Right renal cortex interstitium (tissue), 3 donors: ENCODE measurements at regions not wholly inside any gene's neighbourhood (a gene's known extent, or its start where the extent isn't known, plus 50 kb on each side); places are given as distances from the start of the nearest gene placed in this dataset.

Experiments
- DNase-seq, 3 donors: peaks; one replicate each; pipeline ENCODE4 v3.0.0-alpha.2; 2013; ENCODE audit warnings: low read depth in 3 of 3, low spot score in 2 of 3

GRCh38 chr18:73274812-73275621 lies 407.2 kb upstream of the NETO1 start:
- no peak for DNase-seq

GRCh38 chr18:73270920-73271634 lies 403.3 kb upstream of the NETO1 start:
- no peak for DNase-seq

DNA sequence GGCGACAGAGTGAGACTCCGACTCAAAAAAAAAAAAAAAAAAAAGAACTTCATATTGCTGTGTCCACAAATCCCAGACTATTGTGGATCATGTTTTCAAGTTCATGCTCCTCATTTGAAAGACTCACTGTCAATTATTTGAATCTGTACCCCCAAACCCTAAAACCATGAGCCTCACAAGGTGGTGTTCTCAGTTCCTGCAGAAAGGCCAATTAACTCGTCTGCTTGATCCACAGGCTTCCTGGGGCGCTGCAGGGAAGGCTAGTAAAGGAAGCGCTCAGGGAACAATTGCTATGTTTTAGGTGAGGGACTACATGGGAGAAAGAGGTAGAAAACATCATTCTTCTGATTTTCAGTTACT lies 396.8 kb upstream of the NETO1 start:
- DNase-seq: no peak

- no peak for DNase-seq
These were observed 394.1 kb upstream of the NETO1 start for GRCh38 chr18:73261923-73262322.

DNA sequence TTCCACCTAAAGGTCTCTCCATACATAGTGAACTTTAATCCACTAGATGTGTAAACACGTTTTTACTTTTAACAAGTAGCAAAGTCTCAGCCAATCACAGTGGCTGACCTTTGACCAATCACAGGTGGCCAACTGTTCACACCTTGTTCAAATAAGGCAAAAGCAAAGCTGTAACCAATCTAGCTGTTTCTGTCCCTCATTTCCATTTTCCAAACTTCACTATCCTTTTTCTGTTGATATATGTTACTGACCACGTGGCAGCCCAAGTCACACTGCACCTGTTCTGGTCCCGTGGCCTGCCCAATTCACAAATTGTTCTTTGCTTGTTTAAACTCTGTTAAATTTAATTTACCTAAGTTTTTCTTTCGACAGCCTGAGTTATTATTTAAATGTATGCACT lies 393.5 kb upstream of the NETO1 start:
- no peak for DNase-seq

DNA sequence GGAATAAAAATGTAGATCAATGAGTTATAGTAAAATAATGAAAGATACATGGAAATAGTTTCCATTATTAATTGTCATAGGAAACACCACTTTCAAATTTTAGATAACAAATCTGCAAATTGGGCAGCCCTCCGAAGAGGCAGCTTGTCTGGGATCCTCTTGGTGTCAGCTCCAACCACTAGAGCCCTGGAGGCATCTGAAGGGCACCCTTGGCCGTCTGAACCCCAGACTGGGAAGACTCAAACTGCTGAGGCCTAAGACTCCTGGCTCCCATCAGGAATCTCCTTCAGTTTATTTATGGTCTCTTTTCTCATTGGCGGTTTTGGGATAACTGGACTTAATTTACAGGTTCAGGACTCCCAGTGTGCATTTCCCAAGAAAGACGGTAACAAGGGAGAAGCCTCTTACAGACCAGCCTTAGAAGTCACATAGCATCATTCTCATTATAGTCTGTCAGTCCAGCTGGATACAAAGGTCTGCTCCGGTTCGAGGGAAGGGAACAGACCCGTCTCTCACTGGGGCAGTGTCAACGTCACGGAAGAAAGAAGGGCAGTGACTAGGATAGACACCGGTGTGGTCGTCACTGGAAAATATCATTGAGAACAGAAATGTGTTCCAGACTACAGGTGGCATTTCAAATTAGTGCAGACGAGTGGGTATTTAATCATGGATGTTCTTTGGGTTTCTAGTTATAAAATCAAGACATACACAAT lies 390.7 kb upstream of the NETO1 start:
- DNase-seq: no peak

- no peak for DNase-seq
These were observed 386.8 kb upstream of the NETO1 start for GRCh38 chr18:73254564-73254963.

DNA sequence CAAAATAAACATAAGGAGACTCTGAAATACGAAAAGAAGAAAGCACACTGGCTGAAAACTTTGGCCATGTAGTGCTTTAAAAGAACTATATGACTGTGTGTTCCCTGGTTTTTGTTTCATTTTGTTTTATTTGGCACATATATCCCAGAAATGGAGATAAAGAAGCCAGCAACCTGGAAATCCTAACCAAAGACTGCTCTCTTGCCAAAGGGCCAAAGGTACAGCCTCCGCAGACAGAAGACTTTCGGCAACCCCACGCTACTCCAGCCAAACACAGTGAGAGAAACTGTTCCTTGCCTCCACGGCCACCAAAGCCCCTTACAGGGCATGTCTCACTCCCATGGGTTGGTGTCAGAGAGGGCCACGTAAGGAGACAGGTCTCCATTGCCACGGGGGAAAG lies 381.2 kb upstream of the NETO1 start:
- no peak for DNase-seq

- DNase-seq: no peak
These were observed 379.0 kb upstream of the NETO1 start for GRCh38 chr18:73246763-73247162.

GRCh38 chr18:73245345-73245744 lies 377.6 kb upstream of the NETO1 start:
- DNase-seq: no peak

GRCh38 chr18:73244401-73244800 lies 376.6 kb upstream of the NETO1 start:
- DNase-seq: no peak

DNA sequence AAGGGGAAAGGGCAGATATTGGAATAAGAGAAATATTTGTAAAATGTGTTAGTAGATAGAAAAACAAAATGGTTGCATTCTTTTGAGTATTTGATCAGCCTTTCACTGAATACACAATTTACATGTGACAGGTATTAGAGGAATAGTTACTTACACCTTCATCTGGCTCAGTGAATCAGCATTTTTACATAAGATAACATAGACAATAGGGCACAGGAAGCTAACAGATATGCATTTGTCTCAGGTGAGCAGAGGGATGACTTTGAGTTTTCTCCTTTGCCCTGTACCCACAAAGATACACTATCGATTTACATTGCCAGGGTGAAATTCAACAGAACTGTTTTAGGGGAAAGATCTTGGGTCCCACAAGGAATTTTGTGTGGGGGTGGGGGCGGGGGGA lies 373.1 kb upstream of the NETO1 start:
- DNase-seq: no peak

DNA sequence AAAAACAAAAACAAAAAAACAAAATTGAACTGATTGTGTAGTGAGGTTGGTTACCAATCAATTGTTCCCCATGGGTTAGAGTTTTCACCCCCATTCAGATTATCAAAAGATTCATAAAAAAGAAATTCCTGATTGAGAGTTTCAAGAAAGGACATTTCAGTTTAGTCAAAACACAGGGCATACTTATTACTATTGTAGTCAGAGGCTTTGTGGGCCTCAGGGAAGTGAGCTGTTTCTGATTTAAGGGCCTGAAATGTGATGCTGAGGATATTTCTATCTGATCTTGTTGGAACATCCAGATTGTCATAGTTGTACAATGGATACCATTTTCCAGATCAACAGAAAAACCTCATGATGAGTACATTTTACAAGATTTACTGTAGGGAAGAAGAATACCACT lies 368.1 kb upstream of the NETO1 start:
- no peak for DNase-seq

DNA sequence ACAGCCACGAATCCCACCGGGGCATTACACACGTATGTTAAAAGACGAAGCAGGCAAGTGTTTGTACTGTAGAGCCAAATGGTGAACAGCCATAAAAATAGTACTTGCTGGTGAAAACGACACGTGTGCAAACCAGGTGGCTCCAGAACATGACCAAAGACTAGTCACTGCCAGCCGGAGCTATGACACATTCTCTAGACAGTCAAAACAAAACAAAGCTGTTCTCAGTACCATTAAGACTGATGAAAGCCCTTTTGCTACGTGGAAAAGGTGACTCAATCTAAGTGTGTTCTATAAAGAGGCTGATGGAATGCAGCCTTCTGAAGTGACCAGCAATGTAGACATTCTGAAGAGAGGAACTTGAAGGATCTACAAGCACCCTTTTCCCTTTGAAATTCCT lies 367.7 kb upstream of the NETO1 start:
- DNase-seq: no peak

DNA sequence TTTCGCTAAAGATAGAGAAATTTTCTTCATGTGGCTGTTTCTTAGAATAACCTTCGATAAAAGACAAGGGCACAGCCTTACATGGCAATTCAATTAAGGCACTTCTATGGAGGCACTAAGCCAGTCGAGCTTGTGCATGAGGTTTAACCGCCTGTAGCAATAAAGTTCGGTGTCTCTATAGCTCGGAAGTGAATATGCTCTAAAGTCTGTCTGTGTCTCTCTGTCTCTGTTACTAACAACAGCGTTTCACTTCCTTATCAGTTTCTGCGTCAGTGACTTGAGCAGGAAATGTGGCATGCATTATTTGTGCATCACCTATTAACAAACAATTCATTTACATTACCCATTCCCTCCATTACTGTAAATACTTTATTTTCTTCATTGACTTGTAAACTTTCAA lies 365.1 kb upstream of the NETO1 start:
- no peak for DNase-seq

DNA sequence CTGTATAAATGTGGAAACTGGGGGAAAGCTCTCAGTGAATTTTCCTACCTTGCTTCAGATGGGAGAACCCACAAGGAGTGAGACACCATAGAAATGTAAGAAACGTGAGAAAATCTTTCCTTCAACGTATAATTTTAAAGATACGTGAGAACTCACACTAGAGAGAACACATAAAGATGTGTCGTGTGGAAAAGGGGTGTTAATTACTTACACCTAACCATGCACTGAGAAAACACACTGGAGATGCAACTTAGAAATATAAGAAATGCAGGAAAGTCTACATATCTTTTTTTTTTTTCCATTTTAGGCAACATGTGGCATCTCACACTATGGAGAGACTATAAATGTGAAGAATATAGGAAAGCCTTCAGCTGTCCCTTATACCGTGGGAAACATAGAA lies 352.9 kb upstream of the NETO1 start:
- DNase-seq: no peak

- no peak for DNase-seq
These were observed 350.5 kb upstream of the NETO1 start for GRCh38 chr18:73218293-73218692.

DNA sequence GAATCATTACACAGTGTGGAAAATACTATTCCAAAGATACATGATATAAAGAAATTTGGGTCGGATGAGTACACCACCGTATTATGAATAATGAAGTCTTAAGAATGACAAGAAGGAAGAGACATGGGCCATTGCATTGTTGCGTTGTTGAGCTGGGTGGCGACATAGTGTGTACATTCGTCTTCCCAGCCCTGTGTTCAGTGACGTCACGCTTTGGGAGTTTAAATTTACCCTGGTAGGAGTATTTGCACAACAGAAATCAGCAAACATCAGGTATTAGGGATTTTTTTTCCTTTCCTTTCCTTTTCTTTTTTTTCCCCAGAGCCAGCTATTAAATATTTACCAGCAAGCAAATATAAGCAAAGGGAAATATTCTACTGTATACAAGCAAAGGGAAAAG lies 347.2 kb upstream of the NETO1 start:
- DNase-seq: no peak

- no peak for DNase-seq
These were observed 344.7 kb upstream of the NETO1 start for GRCh38 chr18:73212442-73212841.

GRCh38 chr18:73201940-73202339 lies 334.2 kb upstream of the NETO1 start:
- DNase-seq: no peak

- DNase-seq: no peak
These were observed 331.4 kb upstream of the NETO1 start for GRCh38 chr18:73199151-73199550.

GRCh38 chr18:73189718-73190117 lies 321.9 kb upstream of the NETO1 start:
- DNase-seq: no peak
